ENCODE measurements at regions not wholly inside any gene's neighbourhood (a gene's known extent, or its start where the extent isn't known, plus 50 kb on each side); places are given as distances from the start of the nearest gene placed in this dataset.
A peak's percentile ranks its signal among the peaks of the same experiment; 100 is the strongest.

GRCh38 chr10:52637592-52637991, 135.0 kb downstream of the MBL2 start:
- DNase-seq (ENCODE audit: low read depth, low spot score) (peak; percentile 35), FAIRE-seq (no peak)
- no peaks in the 10 kb centered on the region for H3K79me2 ChIP-seq (ENCODE audit: control insufficient read depth, insufficient read depth, low read length)
- no peak overlapping the region for H3K4me3 ChIP-seq (replicated peaks in 1 of 3; ENCODE audit: insufficient read depth in 1 of 3, low read depth in 1 of 3, low read length in 3 of 3)
- ChIA-PET CTCF (interaction anchor here (1.1 to 1.8 kb wide), 4 partner anchors 11 to 330 kb away, joined by 3 to 6 read pairs (median 4); no protein-coding TSS in a partner anchor), POLR2A (interaction anchor here (0.5 kb wide), 1 partner anchor 28 kb away, joined by 3 read pairs; no protein-coding TSS in a partner anchor)
- H4K20me1 ChIP-seq (replicated peaks; ENCODE audit: control insufficient read depth, extremely low read depth, insufficient read depth, low read length): no peaks in the 10 kb centered on the region
- intact Hi-C loops (cut with micrococcal nuclease): no loop called here
- H3K27ac ChIP-seq (ENCODE audit: insufficient read depth, low read depth, low read length): no peak overlapping the region
- H3K4me2 ChIP-seq (ENCODE audit: insufficient read depth, low read length): no peak overlapping the region
- H3K27me3 ChIP-seq (ENCODE audit: control insufficient read depth in 2 of 2, insufficient read depth in 2 of 2, low read length in 2 of 2): no peaks in the 10 kb centered on the region
- H3K9me1 ChIP-seq (replicated peaks; ENCODE audit: control insufficient read depth, extremely low read depth, insufficient read depth, low read length): no peaks in the 10 kb centered on the region
- TF ChIP-seq MYC (IDR thresholded peaks at IDR 0.05; ENCODE audit: low read depth, low read length) (no peak), GATA2 (IDR thresholded peaks at IDR 0.05; ENCODE audit: insufficient read depth, insufficient read length, low read depth, low read length) (no peak), EZH2 (IDR thresholded peaks at IDR 0.05; ENCODE audit: borderline replicate concordance, low read depth, low read length, severe bottlenecking) (no peak), POLR2AphosphoS5 (IDR thresholded peaks at IDR 0.05; ENCODE audit: insufficient read depth, low read depth, low read length) (no peak), MAX (IDR thresholded peaks at IDR 0.05; ENCODE audit: insufficient read depth, insufficient read length) (no peak), POLR2A (IDR thresholded peaks at IDR 0.05; ENCODE audit: low read depth, low read length) (no peak), CTCF (IDR thresholded peaks at IDR 0.05; ENCODE audit: extremely low read depth in 1 of 2, insufficient read depth in 1 of 2, low read depth in 1 of 2, low read length in 2 of 2) (no peak)
- no peak overlapping the region for H3K9ac ChIP-seq (replicated peaks; ENCODE audit: extremely low read depth, insufficient read depth, low read length)
- peak overlapping the region; percentile 51 for H2AFZ ChIP-seq (ENCODE audit: low read depth, low read length)
- dilution Hi-C loops (cut with MboI; ENCODE audit: extremely low pct_ligation_motif_present, low sequenced_read_pairs): no loop called here
- no peaks in the 10 kb centered on the region for H3K36me3 ChIP-seq (ENCODE audit: control insufficient read depth in 2 of 2, extremely low read depth in 1 of 2, insufficient read depth in 2 of 2, low read length in 2 of 2)
- H3K9me3 ChIP-seq (replicated peaks; ENCODE audit: control insufficient read depth, insufficient read depth, low read length): no peaks in the 10 kb centered on the region
- peaks cover 10% of the 10 kb centered on the region for H3K4me1 ChIP-seq (ENCODE audit: control insufficient read depth, extremely low read depth, insufficient read depth, low read length)
- BruUV-seq (replicated peaks): no TSS peak
